ENCODE measurements at regions not wholly inside any gene's neighbourhood (a gene's known extent, or its start where the extent isn't known, plus 50 kb on each side); places are given as distances from the start of the nearest gene placed in this dataset.
A peak's percentile ranks its signal among the peaks of the same experiment; 100 is the strongest.

DNA sequence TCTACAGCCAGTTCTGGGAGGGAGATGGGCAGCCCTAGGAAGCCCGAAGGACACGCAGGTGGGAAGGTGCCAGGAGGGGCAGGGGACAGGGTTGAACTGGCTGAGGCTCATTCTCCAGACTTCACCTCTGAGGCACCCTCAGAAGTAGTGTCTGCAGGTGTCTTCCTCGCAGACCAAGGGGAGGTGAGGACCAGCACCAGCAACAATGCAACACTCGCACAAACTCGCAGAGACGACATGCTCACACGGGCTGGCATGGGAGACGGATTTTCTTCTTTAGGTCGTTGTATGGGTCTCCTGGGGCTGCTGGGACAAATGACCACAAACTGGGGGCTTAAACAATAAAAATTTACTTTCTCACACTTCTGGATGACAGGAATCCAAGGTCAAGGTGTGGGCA is 132.2 kb upstream of the FOXF1 start:
- Histone ChIP-seq H3K4me1 (ENCODE audit: control insufficient read depth in 3 of 3, insufficient read depth in 2 of 3, low read depth in 1 of 3, low read length in 2 of 3) (no peaks in the 10 kb centered on the region), H3K36me3 (ENCODE audit: control insufficient read depth in 3 of 3, insufficient read depth in 2 of 3, low read depth in 1 of 3, low read length in 3 of 3) (no peaks in the 10 kb centered on the region), H3K27ac (ENCODE audit: low read depth in 1 of 3, low read length in 2 of 3) (no peak overlapping the region), H3K9me3 (ENCODE audit: control insufficient read depth in 2 of 2, insufficient read depth in 1 of 2, low read depth in 1 of 2, low read length in 1 of 2) (peaks cover 0 to 11% of the 10 kb centered on the region in 2 donors), H3K27me3 (ENCODE audit: control insufficient read depth in 3 of 3, insufficient read depth in 3 of 3, low read length in 3 of 3) (peaks cover 0 to 2% (median 0%) of the 10 kb centered on the region in 3 donors), H3K4me3 (ENCODE audit: low read depth in 1 of 3, low read length in 3 of 3) (no peak overlapping the region)
- DNase-seq = no peak
- 80 to 92% (median 90%) methylated on average over 9 of the region's 9 CpGs for WGBS, 3 donors
- FAIRE-seq = no peak

DNA sequence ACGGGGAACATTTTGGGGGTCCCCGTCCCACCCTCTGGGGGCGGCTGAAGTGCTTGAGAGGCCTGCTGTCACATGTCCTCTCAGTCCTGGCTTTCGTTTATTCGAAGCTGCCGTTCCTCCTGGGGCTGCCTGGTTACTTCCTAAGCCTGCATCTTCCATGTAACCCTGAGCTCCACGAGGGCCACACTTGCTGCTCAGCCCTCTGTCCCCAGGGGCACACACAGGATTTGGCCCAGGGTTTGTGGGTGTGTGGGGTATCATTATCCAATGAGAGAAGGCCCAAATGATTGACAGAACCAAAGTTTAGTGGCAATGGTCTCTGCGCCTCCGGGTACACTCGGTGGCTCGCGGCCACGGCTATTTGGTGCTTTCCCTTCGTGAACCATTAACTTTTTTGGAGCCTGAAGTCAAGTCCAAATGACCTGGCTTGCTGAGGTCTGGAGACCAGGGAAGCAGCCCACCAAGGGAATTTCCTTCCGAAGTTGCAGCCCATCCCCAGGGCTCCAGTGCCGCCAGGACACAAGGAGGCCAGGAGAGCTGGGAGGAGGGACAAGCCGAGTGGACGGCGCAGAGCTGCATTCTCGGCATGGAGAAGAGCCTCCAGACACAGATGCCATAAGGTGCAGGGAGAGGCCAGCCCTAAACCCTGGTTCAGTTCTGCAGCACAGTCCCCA is 131.4 kb upstream of the FOXF1 start:
- 83 to 88% (median 86%) methylated on average over 20 of the region's 20 CpGs for WGBS, 3 donors
- H3K36me3 ChIP-seq (ENCODE audit: control insufficient read depth in 3 of 3, insufficient read depth in 2 of 3, low read depth in 1 of 3, low read length in 3 of 3) = no peaks in the 10 kb centered on the region
- FAIRE-seq (no peak), DNase-seq (no peak)
- peaks cover 0 to 8% of the 10 kb centered on the region in 2 donors for H3K9me3 ChIP-seq (ENCODE audit: control insufficient read depth in 2 of 2, insufficient read depth in 1 of 2, low read depth in 1 of 2, low read length in 1 of 2)
- H3K27ac ChIP-seq (ENCODE audit: low read depth in 1 of 3, low read length in 2 of 3) = no peak overlapping the region
- H3K4me3 ChIP-seq (ENCODE audit: low read depth in 1 of 3, low read length in 3 of 3) = no peak overlapping the region
- H3K27me3 ChIP-seq (ENCODE audit: control insufficient read depth in 3 of 3, insufficient read depth in 3 of 3, low read length in 3 of 3) = peaks cover 0 to 2% (median 0%) of the 10 kb centered on the region in 3 donors
- no peaks in the 10 kb centered on the region for H3K4me1 ChIP-seq (ENCODE audit: control insufficient read depth in 3 of 3, insufficient read depth in 2 of 3, low read depth in 1 of 3, low read length in 2 of 3)

DNA sequence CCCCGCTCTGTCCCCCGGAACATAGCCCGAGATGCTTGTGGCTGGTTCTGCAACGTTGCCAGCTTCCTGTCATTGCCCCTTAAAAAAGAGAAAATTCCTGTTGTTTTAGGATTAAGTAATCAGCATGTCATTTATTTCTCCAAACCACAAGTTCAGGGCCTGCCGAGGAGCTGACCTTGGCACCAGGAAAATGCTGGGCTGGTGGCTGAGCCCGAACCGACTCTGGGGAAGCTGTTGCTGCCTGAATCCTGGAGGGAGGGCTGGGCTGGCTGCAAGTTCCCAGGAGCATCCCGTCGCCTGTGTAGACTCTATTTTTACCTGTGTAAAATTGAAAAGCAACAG is 130.9 kb upstream of the FOXF1 start:
- DNase-seq = no peak
- Histone ChIP-seq H3K36me3 (ENCODE audit: control insufficient read depth in 3 of 3, insufficient read depth in 2 of 3, low read depth in 1 of 3, low read length in 3 of 3) (no peaks in the 10 kb centered on the region), H3K27ac (ENCODE audit: low read depth in 1 of 3, low read length in 2 of 3) (no peak overlapping the region), H3K9me3 (ENCODE audit: control insufficient read depth in 2 of 2, insufficient read depth in 1 of 2, low read depth in 1 of 2, low read length in 1 of 2) (peaks cover 0 to 3% of the 10 kb centered on the region in 2 donors), H3K4me1 (ENCODE audit: control insufficient read depth in 3 of 3, insufficient read depth in 2 of 3, low read depth in 1 of 3, low read length in 2 of 3) (no peaks in the 10 kb centered on the region), H3K27me3 (ENCODE audit: control insufficient read depth in 3 of 3, insufficient read depth in 3 of 3, low read length in 3 of 3) (peaks cover 0 to 2% (median 0%) of the 10 kb centered on the region in 3 donors), H3K4me3 (ENCODE audit: low read depth in 1 of 3, low read length in 3 of 3) (no peak overlapping the region)
- WGBS, 3 donors = 57 to 75% (median 65%) methylated on average over 9 of the region's 9 CpGs
- FAIRE-seq = no peak

DNA sequence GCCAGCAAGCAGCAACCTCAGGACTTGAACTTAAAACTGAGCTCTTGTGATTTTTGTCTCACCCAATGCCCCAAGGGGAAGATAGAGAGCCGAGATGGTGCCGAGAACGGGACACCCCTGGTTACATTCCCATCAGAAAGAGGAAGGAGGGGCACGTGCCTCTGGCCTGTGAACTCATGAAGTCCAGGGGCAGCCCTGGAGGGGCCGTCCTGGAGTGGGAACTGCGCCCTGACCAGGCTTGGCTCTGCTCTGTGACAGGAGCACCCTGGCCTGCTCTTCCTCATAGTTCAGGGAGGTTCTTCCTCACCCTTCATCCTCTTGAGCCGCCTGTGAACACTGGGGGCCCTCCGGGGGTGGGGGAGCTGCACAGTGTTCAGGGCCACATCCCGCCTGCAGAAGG is 130.3 kb upstream of the FOXF1 start:
- DNase-seq = no peak
- whole genome bisulfite sequencing, 3 donors = 68 to 73% (median 68%) methylated on average over 9 of the region's 9 CpGs
- Histone ChIP-seq H3K4me3 (ENCODE audit: low read depth in 1 of 3, low read length in 3 of 3) (no peak overlapping the region), H3K4me1 (ENCODE audit: control insufficient read depth in 3 of 3, insufficient read depth in 2 of 3, low read depth in 1 of 3, low read length in 2 of 3) (no peaks in the 10 kb centered on the region), H3K9me3 (ENCODE audit: control insufficient read depth in 2 of 2, insufficient read depth in 1 of 2, low read depth in 1 of 2, low read length in 1 of 2) (no peaks in the 10 kb centered on the region), H3K27ac (ENCODE audit: low read depth in 1 of 3, low read length in 2 of 3) (peak overlapping the region in 1 of 3 donors; percentile 27), H3K27me3 (ENCODE audit: control insufficient read depth in 3 of 3, insufficient read depth in 3 of 3, low read length in 3 of 3) (peaks cover 0 to 2% (median 0%) of the 10 kb centered on the region in 3 donors), H3K36me3 (ENCODE audit: control insufficient read depth in 3 of 3, insufficient read depth in 2 of 3, low read depth in 1 of 3, low read length in 3 of 3) (no peaks in the 10 kb centered on the region)
- no peak for FAIRE-seq

DNA sequence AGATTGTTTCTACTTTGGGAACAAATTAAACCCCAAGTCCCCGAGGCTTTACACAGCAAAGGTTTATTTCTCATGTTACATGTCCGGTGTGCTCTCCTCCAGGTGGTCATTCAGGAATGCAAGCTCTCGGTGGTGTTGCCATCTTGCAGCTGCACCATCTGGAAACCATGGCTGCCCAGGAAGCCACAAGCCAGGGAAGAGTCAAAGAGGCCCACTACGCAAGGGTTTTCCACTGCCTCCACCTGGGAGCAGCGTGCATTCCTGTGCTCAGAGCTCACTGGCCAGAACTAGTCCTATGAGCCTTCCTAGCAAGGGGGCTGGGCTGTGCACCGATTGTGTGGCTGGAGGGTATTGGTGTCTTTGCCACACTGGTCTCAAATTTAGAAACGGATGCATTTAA is 128.8 kb upstream of the FOXF1 start:
- Histone ChIP-seq H3K36me3 (ENCODE audit: control insufficient read depth in 3 of 3, insufficient read depth in 2 of 3, low read depth in 1 of 3, low read length in 3 of 3) (no peaks in the 10 kb centered on the region), H3K4me3 (ENCODE audit: low read depth in 1 of 3, low read length in 3 of 3) (no peak overlapping the region), H3K9me3 (ENCODE audit: control insufficient read depth in 2 of 2, insufficient read depth in 1 of 2, low read depth in 1 of 2, low read length in 1 of 2) (no peaks in the 10 kb centered on the region), H3K4me1 (ENCODE audit: control insufficient read depth in 3 of 3, insufficient read depth in 2 of 3, low read depth in 1 of 3, low read length in 2 of 3) (no peaks in the 10 kb centered on the region), H3K27me3 (ENCODE audit: control insufficient read depth in 3 of 3, insufficient read depth in 3 of 3, low read length in 3 of 3) (peaks cover 0 to 2% (median 0%) of the 10 kb centered on the region in 3 donors), H3K27ac (ENCODE audit: low read depth in 1 of 3, low read length in 2 of 3) (no peak overlapping the region)
- FAIRE-seq (no peak), DNase-seq (no peak)
- WGBS, 3 donors = 81 to 83% (median 83%) methylated on average over 7 of the region's 7 CpGs

DNA sequence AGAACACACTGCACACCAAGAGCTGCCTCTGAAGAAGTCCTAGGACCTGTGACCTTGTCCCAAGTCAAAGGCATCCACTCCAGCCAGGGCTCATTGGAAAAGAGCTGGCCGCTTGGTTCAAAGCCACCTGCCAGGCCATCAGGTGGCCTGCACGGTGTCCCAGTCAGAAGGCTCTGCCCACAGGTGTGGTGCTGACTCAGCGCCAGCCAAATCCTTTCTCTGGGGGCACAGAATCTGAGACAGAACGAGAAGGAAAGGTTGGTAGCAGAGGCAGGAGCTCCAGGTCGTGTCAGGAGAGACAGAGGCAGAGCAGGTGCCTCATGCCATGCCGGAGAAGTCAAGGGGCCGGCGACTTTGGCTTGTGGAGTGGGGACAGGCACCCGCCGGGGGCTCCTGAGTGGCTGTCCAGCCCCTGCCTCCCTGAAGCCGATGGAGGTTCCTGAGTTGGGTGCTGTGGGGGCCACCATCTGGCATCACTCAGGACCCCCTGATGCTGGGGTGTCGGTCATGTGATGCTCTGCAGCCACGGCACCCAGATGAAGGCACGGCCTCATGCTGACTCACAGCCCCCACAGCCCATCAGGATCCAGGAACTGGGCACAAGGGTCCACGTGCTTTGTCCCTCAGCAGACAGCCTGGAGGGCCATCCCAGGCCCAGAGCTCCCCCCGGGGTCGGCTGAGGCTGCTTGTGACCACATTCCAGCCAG is 128.1 kb upstream of the FOXF1 start:
- no peak for FAIRE-seq

DNA sequence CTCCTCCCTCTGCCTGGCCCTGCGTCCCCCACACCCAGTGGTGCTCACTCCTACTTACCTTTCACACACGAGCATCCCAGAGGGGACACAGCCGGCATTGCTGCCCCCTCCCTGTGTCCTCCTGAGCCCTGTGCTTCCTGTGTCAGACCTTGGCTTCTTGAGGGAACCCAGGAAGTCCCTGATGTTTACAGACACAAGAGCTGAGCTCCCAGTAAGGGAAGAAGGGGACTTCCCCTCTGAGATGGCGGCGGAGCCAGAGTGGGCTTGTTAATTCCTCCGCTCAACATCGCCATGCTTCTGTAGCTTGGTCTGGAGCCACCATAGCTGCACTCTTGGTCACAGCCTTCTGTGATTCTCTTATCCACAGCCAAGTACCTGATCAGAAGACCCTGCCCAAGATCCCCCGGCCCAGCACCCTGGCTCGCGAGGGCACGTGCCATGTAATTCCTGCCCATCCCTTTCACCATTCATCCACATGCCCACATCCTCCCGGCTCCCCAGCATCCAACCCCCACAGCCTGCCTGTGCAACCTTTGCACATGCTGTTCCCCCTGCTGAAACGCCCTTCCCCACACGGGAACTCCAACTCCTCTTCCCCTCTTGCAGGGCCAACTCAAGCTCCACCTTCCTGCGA is 127.4 kb upstream of the FOXF1 start:
- WGBS, 3 donors = 73 to 80% (median 77%) methylated on average over 15 of the region's 15 CpGs
- no peak overlapping the region for H3K4me3 ChIP-seq (ENCODE audit: low read depth in 1 of 3, low read length in 3 of 3)
- peak overlapping the region in 1 of 3 donors; percentile 72 for H3K27ac ChIP-seq (ENCODE audit: low read depth in 1 of 3, low read length in 2 of 3)
- no peaks in the 10 kb centered on the region for H3K36me3 ChIP-seq (ENCODE audit: control insufficient read depth in 3 of 3, insufficient read depth in 2 of 3, low read depth in 1 of 3, low read length in 3 of 3)
- H3K27me3 ChIP-seq (ENCODE audit: control insufficient read depth in 3 of 3, insufficient read depth in 3 of 3, low read length in 3 of 3) = no peaks in the 10 kb centered on the region
- H3K9me3 ChIP-seq (ENCODE audit: control insufficient read depth in 2 of 2, insufficient read depth in 1 of 2, low read depth in 1 of 2, low read length in 1 of 2) = no peaks in the 10 kb centered on the region
- DNase-seq (no peak), FAIRE-seq (no peak)
- no peaks in the 10 kb centered on the region for H3K4me1 ChIP-seq (ENCODE audit: control insufficient read depth in 3 of 3, insufficient read depth in 2 of 3, low read depth in 1 of 3, low read length in 2 of 3)

More for the DNA sequence above, 128.1 kb upstream of the FOXF1 start:
- Histone ChIP-seq H3K4me3 (ENCODE audit: low read depth in 1 of 3, low read length in 3 of 3) (no peak overlapping the region), H3K27ac (ENCODE audit: low read depth in 1 of 3, low read length in 2 of 3) (peak overlapping the region in 1 of 3 donors; percentile 72), H3K9me3 (ENCODE audit: control insufficient read depth in 2 of 2, insufficient read depth in 1 of 2, low read depth in 1 of 2, low read length in 1 of 2) (no peaks in the 10 kb centered on the region), H3K27me3 (ENCODE audit: control insufficient read depth in 3 of 3, insufficient read depth in 3 of 3, low read length in 3 of 3) (peaks cover 0 to 2% (median 0%) of the 10 kb centered on the region in 3 donors), H3K36me3 (ENCODE audit: control insufficient read depth in 3 of 3, insufficient read depth in 2 of 3, low read depth in 1 of 3, low read length in 3 of 3) (no peaks in the 10 kb centered on the region), H3K4me1 (ENCODE audit: control insufficient read depth in 3 of 3, insufficient read depth in 2 of 3, low read depth in 1 of 3, low read length in 2 of 3) (no peaks in the 10 kb centered on the region)
- WGBS, 3 donors = 64 to 78% (median 77%) methylated on average over 12 to 17 of the region's 17 CpGs
- DNase-seq = no peak

DNA sequence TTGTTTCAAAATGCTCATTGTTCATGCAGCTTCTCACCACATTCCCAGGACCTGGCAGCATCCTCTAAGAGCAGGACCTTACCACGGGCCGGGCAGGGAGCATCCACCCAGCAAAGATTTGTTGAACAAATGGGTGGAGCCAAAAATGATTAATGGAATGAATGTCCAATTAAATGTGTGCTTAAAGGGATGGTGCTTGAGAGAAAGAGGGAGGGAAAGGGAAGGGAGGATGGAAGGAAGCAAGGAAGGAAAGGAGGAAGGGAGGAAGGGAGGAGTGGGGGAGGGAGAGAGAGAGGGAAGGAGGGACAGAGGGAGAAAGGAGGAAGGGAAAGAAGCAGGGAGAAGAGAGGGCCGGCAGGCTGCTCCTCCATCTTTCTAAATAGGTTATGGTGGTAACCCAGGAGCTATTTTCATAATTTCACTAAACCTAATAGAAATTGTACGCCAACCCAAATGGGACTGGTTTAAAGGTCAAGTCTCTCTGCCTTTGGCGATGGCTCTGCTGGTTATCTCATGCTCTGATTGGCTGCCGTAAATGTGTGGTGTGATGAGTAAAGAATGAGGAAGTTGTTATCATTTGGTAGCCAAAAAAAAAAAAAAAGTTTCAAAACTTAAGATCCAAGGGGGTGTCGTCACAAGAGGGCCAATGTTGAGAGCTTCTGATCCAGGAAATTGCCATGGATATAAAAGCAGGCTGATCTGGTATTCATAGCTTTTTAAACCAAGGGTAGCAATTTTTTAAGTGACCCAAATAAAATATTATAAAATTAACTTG is 126.7 kb upstream of the FOXF1 start:
- DNase-seq (peak in 1 of 2 donors; percentile 14), FAIRE-seq (no peak)
- H3K4me3 ChIP-seq (ENCODE audit: low read depth in 1 of 3, low read length in 3 of 3) = no peak overlapping the region
- H3K4me1 ChIP-seq (ENCODE audit: control insufficient read depth in 3 of 3, insufficient read depth in 2 of 3, low read depth in 1 of 3, low read length in 2 of 3) = no peaks in the 10 kb centered on the region
- H3K9me3 ChIP-seq (ENCODE audit: control insufficient read depth in 2 of 2, insufficient read depth in 1 of 2, low read depth in 1 of 2, low read length in 1 of 2) = no peaks in the 10 kb centered on the region
- H3K27ac ChIP-seq (ENCODE audit: low read depth in 1 of 3, low read length in 2 of 3) = peak overlapping the region in 1 of 3 donors; percentile 72
- no peaks in the 10 kb centered on the region for H3K36me3 ChIP-seq (ENCODE audit: control insufficient read depth in 3 of 3, insufficient read depth in 2 of 3, low read depth in 1 of 3, low read length in 3 of 3)
- WGBS, 3 donors = 17 to 24% (median 22%) methylated on average over 7 of the region's 7 CpGs
- no peaks in the 10 kb centered on the region for H3K27me3 ChIP-seq (ENCODE audit: control insufficient read depth in 3 of 3, insufficient read depth in 3 of 3, low read length in 3 of 3)
